ENCODE measurements at regions not wholly inside any gene's neighbourhood (a gene's known extent, or its start where the extent isn't known, plus 50 kb on each side); places are given as distances from the start of the nearest gene placed in this dataset.
"Not testable (repeated sequence)": the region's sequence is repeated elsewhere in the genome, so short reads cannot be mapped to it uniquely, and the experiment has no call there.

GRCh38 chr6:113756290-113756665, 100.9 kb upstream of the MARCKS start:
- DNase-seq (ENCODE audit: low read depth) = no peak

GRCh38 chr6:113758214-113758613, 98.9 kb upstream of the MARCKS start:
- DNase-seq (ENCODE audit: low read depth) = no peak

GRCh38 chr6:113758826-113759574, 98.1 kb upstream of the MARCKS start:
- DNase-seq (ENCODE audit: low read depth) = peak; percentile 8

- DNase-seq (ENCODE audit: low read depth) = peak; percentile 16
Observed at GRCh38 chr6:113762641-113763040, 94.5 kb upstream of the MARCKS start.

- DNase-seq (ENCODE audit: low read depth) = peak; percentile 51
Observed at GRCh38 chr6:113763311-113763766, 93.8 kb upstream of the MARCKS start.

- DNase-seq (ENCODE audit: low read depth) = peak; percentile 91
Observed at GRCh38 chr6:113763876-113764275, 93.3 kb upstream of the MARCKS start.

- DNase-seq (ENCODE audit: low read depth) = no peak
Observed at GRCh38 chr6:113765909-113766308, 91.2 kb upstream of the MARCKS start.

- DNase-seq (ENCODE audit: low read depth) = no peak
Observed at GRCh38 chr6:113767985-113768384, 89.2 kb upstream of the MARCKS start.

GRCh38 chr6:113772961-113773360, 84.2 kb upstream of the MARCKS start:
- DNase-seq (ENCODE audit: low read depth) = no peak

GRCh38 chr6:113774127-113774825, 82.9 kb upstream of the MARCKS start:
- DNase-seq (ENCODE audit: low read depth) = peak; percentile 47

GRCh38 chr6:113776998-113777397, 80.1 kb upstream of the MARCKS start:
- no peak for DNase-seq (ENCODE audit: low read depth)

GRCh38 chr6:113777601-113778000, 79.5 kb upstream of the MARCKS start:
- DNase-seq (ENCODE audit: low read depth) = no peak

- DNase-seq (ENCODE audit: low read depth) = no peak
Observed at GRCh38 chr6:113779656-113780055, 77.5 kb upstream of the MARCKS start.

GRCh38 chr6:113782636-113783035, 74.5 kb upstream of the MARCKS start:
- peak; percentile 25 for DNase-seq (ENCODE audit: low read depth)

GRCh38 chr6:113786168-113786567, 71.0 kb upstream of the MARCKS start:
- no peak for DNase-seq (ENCODE audit: low read depth)

- no peak for DNase-seq (ENCODE audit: low read depth)
Observed at GRCh38 chr6:113788586-113788985, 68.6 kb upstream of the MARCKS start.

GRCh38 chr6:113791225-113791624, 65.9 kb upstream of the MARCKS start:
- not testable (repeated sequence) for DNase-seq (ENCODE audit: low read depth)

- DNase-seq (ENCODE audit: low read depth) = not testable (repeated sequence)
Observed at GRCh38 chr6:113795371-113795770, 61.8 kb upstream of the MARCKS start.

- DNase-seq (ENCODE audit: low read depth) = no peak
Observed at GRCh38 chr6:113796038-113796437, 61.1 kb upstream of the MARCKS start.

GRCh38 chr6:113802779-113803178, 54.4 kb upstream of the MARCKS start:
- no peak for DNase-seq (ENCODE audit: low read depth)

- DNase-seq (ENCODE audit: low read depth) = no peak
Observed at GRCh38 chr6:113805173-113805790, 51.9 kb upstream of the MARCKS start.

GRCh38 chr6:113805811-113806495, 51.2 kb upstream of the MARCKS start:
- DNase-seq (ENCODE audit: low read depth) = no peak

Measured in ELR (cell line).